ENCODE measurements at regions not wholly inside any gene's neighbourhood (a gene's known extent, or its start where the extent isn't known, plus 50 kb on each side); places are given as distances from the start of the nearest gene placed in this dataset.

GRCh38 chr17:79169366-79169765 is 94.7 kb downstream of the ENGASE start:
- no peaks in the 10 kb centered on the region for H3K4me1 ChIP-seq
- intact Hi-C loops (cut with DNase I) = no loop called here
- no peak overlapping the region for H3K4me3 ChIP-seq
- WGBS, 2 donors = 53 to 68% methylated on average over 7 to 11 of the region's 11 CpGs
- DNase-seq = no peak
- TF ChIP-seq CTCF (IDR thresholded peaks at IDR 0.05) (no peak), POLR2A (IDR thresholded peaks at IDR 0.05) (no peak)
- ATAC-seq = no peak
- peaks cover 0 to 6% of the 10 kb centered on the region in 2 donors for H3K27me3 ChIP-seq
- H3K9me3 ChIP-seq = no peaks in the 10 kb centered on the region
- no peak overlapping the region for H3K27ac ChIP-seq
- H3K36me3 ChIP-seq (replicated peaks in 1 of 2; ENCODE audit: insufficient read depth in 1 of 2, low read depth in 2 of 2) = no peaks in the 10 kb centered on the region

- no peaks in the 10 kb centered on the region for H3K9me3 ChIP-seq
- H3K36me3 ChIP-seq (replicated peaks in 1 of 2; ENCODE audit: insufficient read depth in 1 of 2, low read depth in 2 of 2) = no peaks in the 10 kb centered on the region
- 78 to 84% methylated on average over 9 to 20 of the region's 20 CpGs for WGBS, 2 donors
- no peak overlapping the region for H3K4me3 ChIP-seq
- intact Hi-C loops (cut with DNase I) = no loop called here
- TF ChIP-seq CTCF (IDR thresholded peaks at IDR 0.05) = no peak
- no peak for TF ChIP-seq POLR2A (IDR thresholded peaks at IDR 0.05)
- peaks cover 0 to 6% of the 10 kb centered on the region in 2 donors for H3K27me3 ChIP-seq
- DNase-seq = no peak
- H3K27ac ChIP-seq = no peak overlapping the region
- no peaks in the 10 kb centered on the region for H3K4me1 ChIP-seq
- no peak for ATAC-seq
These were observed 93.9 kb downstream of the ENGASE start for GRCh38 chr17:79168486-79169055.

GRCh38 chr17:79167486-79167885 is 92.9 kb downstream of the ENGASE start:
- Histone ChIP-seq H3K4me3 (no peak overlapping the region), H3K9me3 (no peaks in the 10 kb centered on the region), H3K4me1 (no peaks in the 10 kb centered on the region), H3K36me3 (replicated peaks in 1 of 2; ENCODE audit: insufficient read depth in 1 of 2, low read depth in 2 of 2) (no peaks in the 10 kb centered on the region), H3K27me3 (peaks cover 0 to 6% of the 10 kb centered on the region in 2 donors), H3K27ac (no peak overlapping the region)
- WGBS, 2 donors = 40 to 71% methylated on average over 1 to 14 of the region's 14 CpGs
- TF ChIP-seq POLR2A (IDR thresholded peaks at IDR 0.05) (no peak), CTCF (IDR thresholded peaks at IDR 0.05) (no peak)
- ATAC-seq (no peak), DNase-seq (no peak)
- intact Hi-C loops (cut with DNase I) = no loop called here

GRCh38 chr17:79165756-79166473 is 91.3 kb downstream of the ENGASE start:
- ATAC-seq (no peak), DNase-seq (no peak)
- Histone ChIP-seq H3K4me1 (no peaks in the 10 kb centered on the region), H3K27me3 (peaks cover 0 to 6% of the 10 kb centered on the region in 2 donors), H3K36me3 (replicated peaks in 1 of 2; ENCODE audit: insufficient read depth in 1 of 2, low read depth in 2 of 2) (no peaks in the 10 kb centered on the region), H3K9me3 (no peaks in the 10 kb centered on the region), H3K27ac (no peak overlapping the region), H3K4me3 (no peak overlapping the region)
- intact Hi-C loops (cut with DNase I) = no loop called here
- no peak for TF ChIP-seq POLR2A (IDR thresholded peaks at IDR 0.05)
- TF ChIP-seq CTCF (IDR thresholded peaks at IDR 0.05) = no peak
- WGBS, 2 donors = 49 to 61% methylated on average over 13 to 23 of the region's 24 CpGs

Data from body of pancreas (tissue), 4 donors.